Progenitor cell of endocrine pancreas (in vitro differentiated cells): ENCODE measurements at regions not wholly inside any gene's neighbourhood (a gene's known extent, or its start where the extent isn't known, plus 50 kb on each side); places are given as distances from the start of the nearest gene placed in this dataset.

Experiments used
- DNase-seq: peaks from one replicate; pipeline ENCODE4 v3.0.0; 2021; ENCODE audit warnings: low spot score; ENCODE audit not compliant: unreplicated experiment
- H3K27ac Mint-ChIP-seq: 2 replicates; pipeline ENCODE4 v1.8.0; 2021; ENCODE audit warnings: mild to moderate bottlenecking, moderate library complexity, mixed read lengths
- H3K27me3 Mint-ChIP-seq: 2 replicates; pipeline ENCODE4 v1.8.0; 2021; ENCODE audit warnings: mixed read lengths
- H3K36me3 Mint-ChIP-seq: 2 replicates; pipeline ENCODE4 v1.8.0; 2022; ENCODE audit warnings: mixed read lengths; ENCODE audit not compliant: insufficient read depth
- H3K4me1 Mint-ChIP-seq: 2 replicates; pipeline ENCODE4 v1.8.0; 2021; ENCODE audit warnings: low read depth, mixed read lengths
- H3K4me3 Mint-ChIP-seq: 2 replicates; pipeline ENCODE4 v1.8.0; 2021; ENCODE audit warnings: low read depth, mild to moderate bottlenecking, moderate library complexity, mixed read lengths
- H3K9me3 Mint-ChIP-seq: 2 replicates; pipeline ENCODE4 v1.8.0; 2021; ENCODE audit warnings: low read depth, mixed read lengths
- CTCF ChIP-seq: fragments of 200-600 bp; sonication (generic); IDR thresholded peaks from one replicate; pipeline ENCODE4 v1.5.0; 2021; ENCODE audit warnings: antibody characterized with exemption, mild to moderate bottlenecking; ENCODE audit not compliant: unreplicated experiment

- no peak overlapping the region for H3K4me3 Mint-ChIP-seq
- no peaks in the 10 kb centered on the region for H3K9me3 Mint-ChIP-seq
- H3K4me1 Mint-ChIP-seq: no peaks in the 10 kb centered on the region
- no peak overlapping the region for H3K27ac Mint-ChIP-seq
- H3K36me3 Mint-ChIP-seq: no peaks in the 10 kb centered on the region
- no peak for TF ChIP-seq CTCF
- peaks cover 16% of the 10 kb centered on the region for H3K27me3 Mint-ChIP-seq
- no peak for DNase-seq
These were observed 131.8 kb upstream of the SRSF6 start for GRCh38 chr20:43325926-43326325.

- TF ChIP-seq CTCF: no peak
- Mint-ChIP-seq H3K4me3 (no peak overlapping the region), H3K36me3 (no peaks in the 10 kb centered on the region), H3K4me1 (no peaks in the 10 kb centered on the region), H3K27me3 (peaks cover 16% of the 10 kb centered on the region), H3K9me3 (no peaks in the 10 kb centered on the region), H3K27ac (no peak overlapping the region)
- no peak for DNase-seq
These were observed 133.9 kb upstream of the PTPRT start for GRCh38 chr20:43323592-43323991.

GRCh38 chr20:43322851-43323250, 133.1 kb upstream of the PTPRT start:
- DNase-seq: no peak
- Mint-ChIP-seq H3K4me1 (no peaks in the 10 kb centered on the region), H3K4me3 (no peak overlapping the region), H3K27ac (no peak overlapping the region), H3K27me3 (peaks cover 16% of the 10 kb centered on the region), H3K9me3 (no peaks in the 10 kb centered on the region), H3K36me3 (no peaks in the 10 kb centered on the region)
- TF ChIP-seq CTCF: no peak

- Mint-ChIP-seq H3K27ac (no peak overlapping the region), H3K36me3 (no peaks in the 10 kb centered on the region), H3K9me3 (no peaks in the 10 kb centered on the region), H3K27me3 (peaks cover 18% of the 10 kb centered on the region), H3K4me1 (no peaks in the 10 kb centered on the region), H3K4me3 (no peak overlapping the region)
- no peak for DNase-seq
- no peak for TF ChIP-seq CTCF
These were observed 130.8 kb upstream of the PTPRT start for GRCh38 chr20:43320536-43320935.

- Mint-ChIP-seq H3K9me3 (no peaks in the 10 kb centered on the region), H3K27ac (no peak overlapping the region), H3K27me3 (peaks cover 19% of the 10 kb centered on the region), H3K4me3 (no peak overlapping the region), H3K4me1 (no peaks in the 10 kb centered on the region), H3K36me3 (no peaks in the 10 kb centered on the region)
- TF ChIP-seq CTCF: no peak
- no peak for DNase-seq
These were observed 129.1 kb upstream of the PTPRT start for GRCh38 chr20:43318755-43319297.
